ENCODE measurements at regions not wholly inside any gene's neighbourhood (a gene's known extent, or its start where the extent isn't known, plus 50 kb on each side); places are given as distances from the start of the nearest gene placed in this dataset.

GRCh38 chr20:22207280-22207679 is 377.1 kb downstream of the FOXA2 start:
- Histone ChIP-seq H3K4me1 (ENCODE audit: control insufficient read depth, extremely low read depth, insufficient read depth, low read length) (no peaks in the 10 kb centered on the region), H3K4me3 (ENCODE audit: control insufficient read depth in 2 of 3, extremely low read depth in 1 of 3, insufficient read depth in 2 of 3, low read depth in 1 of 3, low read length in 3 of 3) (no peak overlapping the region), H3K9ac (ENCODE audit: control insufficient read depth, extremely low read depth, insufficient read depth, low read length) (no peak overlapping the region), H3K27ac (ENCODE audit: control insufficient read depth, insufficient read depth, low read length) (no peak overlapping the region), H3K27me3 (ENCODE audit: control insufficient read depth, extremely low read depth, insufficient read depth, low read length) (no peaks in the 10 kb centered on the region), H3K9me1 (ENCODE audit: control insufficient read depth, extremely low read depth, insufficient read depth, low read length) (no peaks in the 10 kb centered on the region), H2AFZ (ENCODE audit: control insufficient read depth, low read length) (no peak overlapping the region), H3K36me3 (ENCODE audit: control insufficient read depth in 2 of 2, extremely low read depth in 1 of 2, insufficient read depth in 2 of 2, low read length in 2 of 2) (no peaks in the 10 kb centered on the region), H3K4me2 (ENCODE audit: control insufficient read depth, extremely low read depth, insufficient read depth, low read depth, low read length) (no peak overlapping the region), H3K79me2 (ENCODE audit: control insufficient read depth, insufficient read depth, low read length) (no peaks in the 10 kb centered on the region), H3K9me3 (ENCODE audit: control insufficient read depth, low read depth, low read length) (no peaks in the 10 kb centered on the region), H4K20me1 (ENCODE audit: control insufficient read depth, extremely low read depth, insufficient read depth, low read length) (no peaks in the 10 kb centered on the region)
- no peak for TF ChIP-seq EZH2 (IDR thresholded peaks at IDR 0.05; ENCODE audit: low read length)
- TF ChIP-seq, protein P1, sequence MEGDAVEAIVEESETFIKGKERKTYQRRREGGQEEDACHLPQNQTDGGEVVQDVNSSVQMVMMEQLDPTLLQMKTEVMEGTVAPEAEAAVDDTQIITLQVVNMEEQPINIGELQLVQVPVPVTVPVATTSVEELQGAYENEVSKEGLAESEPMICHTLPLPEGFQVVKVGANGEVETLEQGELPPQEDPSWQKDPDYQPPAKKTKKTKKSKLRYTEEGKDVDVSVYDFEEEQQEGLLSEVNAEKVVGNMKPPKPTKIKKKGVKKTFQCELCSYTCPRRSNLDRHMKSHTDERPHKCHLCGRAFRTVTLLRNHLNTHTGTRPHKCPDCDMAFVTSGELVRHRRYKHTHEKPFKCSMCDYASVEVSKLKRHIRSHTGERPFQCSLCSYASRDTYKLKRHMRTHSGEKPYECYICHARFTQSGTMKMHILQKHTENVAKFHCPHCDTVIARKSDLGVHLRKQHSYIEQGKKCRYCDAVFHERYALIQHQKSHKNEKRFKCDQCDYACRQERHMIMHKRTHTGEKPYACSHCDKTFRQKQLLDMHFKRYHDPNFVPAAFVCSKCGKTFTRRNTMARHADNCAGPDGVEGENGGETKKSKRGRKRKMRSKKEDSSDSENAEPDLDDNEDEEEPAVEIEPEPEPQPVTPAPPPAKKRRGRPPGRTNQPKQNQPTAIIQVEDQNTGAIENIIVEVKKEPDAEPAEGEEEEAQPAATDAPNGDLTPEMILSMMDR (optimal IDR thresholded peaks at IDR 0.05 in 1 of 3, IDR thresholded peaks at IDR 0.05 in 1 of 3, conservative IDR thresholded peaks at IDR 0.05 in 1 of 3; ENCODE audit: extremely low read depth in 1 of 3, insufficient read depth in 2 of 3, low read length in 3 of 3) = no peak
- DNase-seq (ENCODE audit: low read depth, low spot score) = no peak
- dilution Hi-C loops (cut with MboI; ENCODE audit: extremely low pct_ligation_motif_present, low sequenced_read_pairs) = no loop called here
- FAIRE-seq = no peak

DNA sequence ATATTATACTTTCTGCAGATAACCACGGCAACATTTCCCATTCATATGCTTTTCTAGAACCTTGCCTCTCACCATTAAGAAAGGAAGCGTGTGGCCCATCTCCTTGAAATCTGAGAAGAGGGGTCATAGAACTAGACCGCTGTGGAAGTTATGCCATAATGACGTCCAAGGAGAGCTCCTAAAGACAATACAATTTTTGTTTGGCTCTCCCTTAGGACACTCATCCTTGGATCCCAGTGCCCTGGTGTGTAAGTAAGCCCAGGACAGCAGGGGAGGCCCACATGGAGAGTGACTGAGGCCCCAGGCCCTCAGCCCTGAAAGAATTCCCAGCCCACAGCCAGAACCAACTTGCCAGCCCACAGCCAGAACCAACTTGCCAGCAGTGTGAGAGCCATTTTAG is 379.6 kb downstream of the FOXA2 start:
- Histone ChIP-seq H3K9ac (ENCODE audit: control insufficient read depth, extremely low read depth, insufficient read depth, low read length) (no peak overlapping the region), H3K4me2 (ENCODE audit: control insufficient read depth, extremely low read depth, insufficient read depth, low read depth, low read length) (no peak overlapping the region), H3K9me3 (ENCODE audit: control insufficient read depth, low read depth, low read length) (no peaks in the 10 kb centered on the region), H3K79me2 (ENCODE audit: control insufficient read depth, insufficient read depth, low read length) (no peaks in the 10 kb centered on the region), H3K4me1 (ENCODE audit: control insufficient read depth, extremely low read depth, insufficient read depth, low read length) (no peaks in the 10 kb centered on the region), H3K27me3 (ENCODE audit: control insufficient read depth, extremely low read depth, insufficient read depth, low read length) (no peaks in the 10 kb centered on the region), H2AFZ (ENCODE audit: control insufficient read depth, low read length) (no peak overlapping the region), H3K4me3 (ENCODE audit: control insufficient read depth in 2 of 3, extremely low read depth in 1 of 3, insufficient read depth in 2 of 3, low read depth in 1 of 3, low read length in 3 of 3) (no peak overlapping the region), H3K27ac (ENCODE audit: control insufficient read depth, insufficient read depth, low read length) (no peak overlapping the region), H3K9me1 (ENCODE audit: control insufficient read depth, extremely low read depth, insufficient read depth, low read length) (no peaks in the 10 kb centered on the region), H4K20me1 (ENCODE audit: control insufficient read depth, extremely low read depth, insufficient read depth, low read length) (no peaks in the 10 kb centered on the region), H3K36me3 (ENCODE audit: control insufficient read depth in 2 of 2, extremely low read depth in 1 of 2, insufficient read depth in 2 of 2, low read length in 2 of 2) (no peaks in the 10 kb centered on the region)
- no peak for FAIRE-seq
- no peak for DNase-seq (ENCODE audit: low read depth, low spot score)
- no peak for TF ChIP-seq EZH2 (IDR thresholded peaks at IDR 0.05; ENCODE audit: low read length)
- TF ChIP-seq, protein P1 (optimal IDR thresholded peaks at IDR 0.05 in 1 of 3, IDR thresholded peaks at IDR 0.05 in 1 of 3, conservative IDR thresholded peaks at IDR 0.05 in 1 of 3; ENCODE audit: extremely low read depth in 1 of 3, insufficient read depth in 2 of 3, low read length in 3 of 3) = no peak
- dilution Hi-C loops (cut with MboI; ENCODE audit: extremely low pct_ligation_motif_present, low sequenced_read_pairs) = no loop called here
